HUES64 (cell line): ENCODE measurements at regions not wholly inside any gene's neighbourhood (a gene's known extent, or its start where the extent isn't known, plus 50 kb on each side); places are given as distances from the start of the nearest gene placed in this dataset.
"Not testable (repeated sequence)": the region's sequence is repeated elsewhere in the genome, so short reads cannot be mapped to it uniquely, and the experiment has no call there.

Experiments used
- H3K27ac ChIP-seq: 2 replicates; pipeline ENCODE4 v1.7.0; 2013; ENCODE audit warnings: low read depth, low read length, inconsistent platforms
- H3K27me3 ChIP-seq: 2 replicates; pipeline ENCODE4 v1.6.1; 2013; ENCODE audit warnings: mild to moderate bottlenecking, low read length; ENCODE audit not compliant: insufficient read depth
- H3K36me3 ChIP-seq: 2 replicates; pipeline ENCODE4 v1.6.1; 2013; ENCODE audit warnings: mild to moderate bottlenecking, low read length; ENCODE audit not compliant: insufficient read depth
- H3K4me1 ChIP-seq: 2 replicates; pipeline ENCODE4 v1.6.1; 2013; ENCODE audit warnings: mild to moderate bottlenecking, low read length, moderate library complexity; ENCODE audit not compliant: insufficient read depth
- H3K4me3 ChIP-seq: 2 replicates; pipeline ENCODE4 v1.5.1; 2013; ENCODE audit warnings: mild to moderate bottlenecking, low read length, moderate library complexity
- H3K9ac ChIP-seq: 2 replicates; pipeline ENCODE4 v1.6.1; 2013; ENCODE audit warnings: mild to moderate bottlenecking, low read depth, low read length
- H3K9me3 ChIP-seq: 2 replicates; pipeline ENCODE4 v1.6.1; 2013; ENCODE audit warnings: low read depth, low read length; ENCODE audit not compliant: insufficient read depth
- WGBS: fragments of 150-250, 120-280 bp; methylation state at CpG from one replicate; pipeline ENCODE4 v1.1.7; 2013; ENCODE audit warnings: missing lambda C conversion rate; 5-methylcytosine and 5-hydroxymethylcytosine counted together

DNA sequence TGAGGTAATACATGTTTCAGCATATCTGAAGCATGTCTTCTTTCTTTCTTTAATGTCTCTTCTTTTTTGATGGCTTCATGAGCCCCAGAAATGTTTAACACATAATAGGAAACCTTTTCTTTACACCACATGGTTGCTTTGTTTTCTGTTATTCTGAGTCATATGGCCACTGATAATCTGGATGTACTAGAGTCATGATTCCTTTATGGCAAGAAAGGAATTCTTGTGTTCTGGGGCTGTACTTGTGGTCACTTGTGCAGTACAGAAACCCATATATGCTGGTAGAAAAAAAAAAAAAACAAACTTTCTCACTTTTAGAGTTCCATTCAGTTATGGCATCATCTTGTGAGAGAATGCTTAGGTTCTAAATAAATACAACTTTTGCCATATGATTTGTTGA is 1669.3 kb upstream of the CDH9 start:
- Histone ChIP-seq H3K9me3 (no peaks in the 10 kb centered on the region), H3K9ac (no peak overlapping the region), H3K27me3 (no peaks in the 10 kb centered on the region), H3K36me3 (no peaks in the 10 kb centered on the region), H3K4me1 (no peaks in the 10 kb centered on the region), H3K27ac (no peak overlapping the region), H3K4me3 (no peak overlapping the region)

DNA sequence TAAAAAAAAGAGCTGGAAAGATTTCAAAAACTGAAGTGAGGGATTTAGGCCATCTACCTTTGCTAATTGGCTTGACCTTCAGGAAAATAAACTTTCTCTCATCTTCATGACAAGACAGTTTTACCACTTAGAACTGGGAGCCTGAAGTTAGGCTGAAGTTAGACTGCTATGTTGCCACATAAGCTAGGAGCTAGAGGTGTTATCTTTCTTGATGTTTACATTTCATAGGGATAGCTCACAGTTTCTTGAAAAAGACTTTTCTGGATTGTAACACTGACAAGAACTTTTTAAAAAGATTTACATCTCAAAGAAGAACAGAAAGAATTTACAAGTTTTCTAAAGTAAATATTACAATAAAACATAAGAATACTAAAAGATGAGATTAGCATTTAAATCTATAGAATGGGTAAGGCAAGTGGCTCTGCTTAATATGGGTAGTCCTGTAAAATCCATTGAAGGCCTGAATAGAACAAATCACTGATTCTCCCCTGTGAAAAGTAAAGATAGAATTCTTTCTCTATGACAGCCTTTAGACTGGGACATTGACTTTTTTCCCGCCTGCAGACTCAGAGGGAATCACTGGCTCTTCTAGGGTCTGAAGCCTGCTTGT is 1665.4 kb upstream of the CDH9 start:
- H3K27me3 ChIP-seq: no peaks in the 10 kb centered on the region
- H3K4me3 ChIP-seq: no peak overlapping the region
- 0 out of 2 replicates have a peak, but pooled peaks cover 4% of the 10 kb centered on the region for H3K9me3 ChIP-seq
- WGBS: 49% methylated on average over 1 of the region's 1 CpG
- H3K4me1 ChIP-seq: no peaks in the 10 kb centered on the region
- H3K36me3 ChIP-seq: no peaks in the 10 kb centered on the region
- no peak overlapping the region for H3K9ac ChIP-seq
- no peak overlapping the region for H3K27ac ChIP-seq

DNA sequence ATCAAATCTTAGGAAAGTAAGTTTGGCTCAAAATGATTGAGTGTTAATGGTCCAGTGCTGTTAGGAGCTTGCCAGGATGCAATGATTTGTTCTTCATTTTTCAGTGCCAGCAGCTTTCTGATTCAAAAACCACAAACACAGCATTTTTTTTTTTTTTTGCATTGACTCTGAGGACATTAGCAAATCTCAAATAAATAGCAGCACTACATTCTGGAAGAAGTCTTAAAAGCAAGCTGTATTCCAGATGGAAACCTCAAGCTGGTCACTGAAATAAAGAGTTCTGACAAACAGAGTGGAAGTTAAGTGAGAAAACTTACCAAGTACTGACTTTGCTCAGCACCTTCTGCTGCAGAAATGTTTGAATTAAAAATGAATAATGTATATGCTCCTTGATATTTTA is 1653.1 kb upstream of the CDH9 start:
- Histone ChIP-seq H3K4me3 (no peak overlapping the region), H3K9ac (no peak overlapping the region), H3K4me1 (no peaks in the 10 kb centered on the region), H3K27ac (no peak overlapping the region), H3K9me3 (no peaks in the 10 kb centered on the region), H3K36me3 (no peaks in the 10 kb centered on the region), H3K27me3 (no peaks in the 10 kb centered on the region)

DNA sequence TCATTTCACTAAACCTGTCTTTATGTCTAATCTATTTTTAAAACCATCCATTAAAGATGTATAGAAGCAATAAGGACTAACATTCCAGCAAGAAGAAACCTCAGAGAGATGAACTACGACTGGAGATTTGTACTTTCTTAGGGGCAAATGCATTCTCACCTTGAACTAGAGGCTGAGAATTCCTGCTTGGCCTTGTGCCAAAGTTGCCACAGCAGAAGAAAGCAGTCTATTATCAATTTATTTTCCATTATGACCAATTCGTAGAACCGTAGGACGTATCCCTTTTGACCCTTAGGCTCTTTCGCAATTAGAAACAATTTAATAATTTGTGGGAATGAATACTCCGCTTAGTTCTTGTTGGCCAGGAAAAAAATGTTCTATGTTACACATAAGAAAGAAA is 1647.4 kb upstream of the CDH9 start:
- Histone ChIP-seq H3K9ac (no peak overlapping the region), H3K4me3 (no peak overlapping the region), H3K4me1 (no peaks in the 10 kb centered on the region), H3K27me3 (no peaks in the 10 kb centered on the region), H3K9me3 (no peaks in the 10 kb centered on the region), H3K27ac (no peak overlapping the region), H3K36me3 (no peaks in the 10 kb centered on the region)
- WGBS: 98% methylated on average over 5 of the region's 6 CpGs

DNA sequence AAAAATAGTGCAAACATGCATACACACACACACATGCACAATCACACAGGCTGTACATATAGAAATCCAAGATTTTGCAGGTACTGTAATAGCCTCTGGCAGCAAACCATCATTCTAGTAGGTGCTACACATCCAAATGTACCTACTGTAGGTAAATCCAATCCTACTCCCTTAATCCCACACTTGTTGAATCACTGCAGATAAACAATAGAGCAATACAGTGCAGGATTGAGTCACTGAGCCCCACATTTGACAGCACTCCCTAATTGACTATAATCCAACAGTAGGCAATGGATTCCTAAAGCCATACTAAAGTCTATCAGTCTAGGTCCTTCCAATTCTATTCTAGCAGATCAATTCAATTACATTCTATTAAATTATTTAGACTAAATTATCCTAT is 1640.5 kb upstream of the CDH9 start:
- H3K27me3 ChIP-seq: no peaks in the 10 kb centered on the region
- peaks cover 7% of the 10 kb centered on the region; the same call in 1 of the 2 replicates for H3K9me3 ChIP-seq

DNA sequence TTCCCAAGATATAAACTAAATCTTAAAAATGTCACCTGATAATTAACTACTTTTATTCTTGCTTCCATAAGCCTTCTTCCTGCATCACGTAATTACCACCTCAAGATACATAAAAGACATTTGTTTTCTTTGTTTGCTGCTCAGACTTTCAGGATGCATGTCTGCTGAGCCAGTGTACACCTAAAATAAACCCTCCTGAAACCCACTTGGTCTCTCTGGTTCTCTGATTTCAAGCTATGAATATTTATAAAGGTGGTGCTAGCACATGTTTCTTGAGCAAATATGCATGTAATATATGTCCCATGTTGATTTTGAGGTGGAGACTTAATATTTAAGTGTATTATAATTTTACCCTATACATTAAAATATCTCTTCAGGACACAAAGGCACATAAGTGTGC is 1627.7 kb upstream of the CDH9 start:
- H3K27me3 ChIP-seq: no peaks in the 10 kb centered on the region
- H3K4me1 ChIP-seq: no peaks in the 10 kb centered on the region
- no peak overlapping the region for H3K9ac ChIP-seq
- 86% methylated on average over 1 of the region's 1 CpG for WGBS
- no peaks in the 10 kb centered on the region for H3K36me3 ChIP-seq
- no peak overlapping the region for H3K27ac ChIP-seq
- H3K4me3 ChIP-seq: no peak overlapping the region
- peaks cover 39% of the 10 kb centered on the region for H3K9me3 ChIP-seq

More for the DNA sequence above, 1640.5 kb upstream of the CDH9 start:
- H3K4me3 ChIP-seq: no peak overlapping the region
- H3K9ac ChIP-seq: no peak overlapping the region
- no peak overlapping the region for H3K27ac ChIP-seq
- H3K36me3 ChIP-seq: no peaks in the 10 kb centered on the region
- H3K4me1 ChIP-seq: no peaks in the 10 kb centered on the region

DNA sequence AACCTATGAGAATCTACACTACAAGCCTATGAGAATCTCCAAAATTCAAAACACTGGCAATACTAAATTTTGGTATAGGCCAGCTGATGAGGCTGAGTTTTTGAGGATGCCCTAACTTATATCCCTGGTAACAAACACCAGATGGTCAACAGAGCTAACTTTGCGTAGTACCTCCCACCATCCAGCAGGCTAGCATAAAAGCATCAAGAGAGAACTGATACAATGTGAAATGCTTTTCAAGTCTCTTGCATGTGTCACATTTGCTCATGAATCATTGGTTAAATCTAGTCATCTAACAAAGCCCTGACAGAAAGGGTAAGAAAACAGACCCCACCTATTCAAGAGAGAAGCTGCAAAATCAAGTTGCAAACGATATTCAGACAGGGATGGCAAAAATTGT is 1609.7 kb upstream of the CDH9 start:
- Histone ChIP-seq H3K27ac (no peak overlapping the region), H3K9ac (no peak overlapping the region), H3K9me3 (no peaks in the 10 kb centered on the region), H3K27me3 (no peaks in the 10 kb centered on the region), H3K36me3 (no peaks in the 10 kb centered on the region), H3K4me3 (no peak overlapping the region), H3K4me1 (no peaks in the 10 kb centered on the region)
- 87% methylated on average over 1 of the region's 2 CpGs for WGBS

DNA sequence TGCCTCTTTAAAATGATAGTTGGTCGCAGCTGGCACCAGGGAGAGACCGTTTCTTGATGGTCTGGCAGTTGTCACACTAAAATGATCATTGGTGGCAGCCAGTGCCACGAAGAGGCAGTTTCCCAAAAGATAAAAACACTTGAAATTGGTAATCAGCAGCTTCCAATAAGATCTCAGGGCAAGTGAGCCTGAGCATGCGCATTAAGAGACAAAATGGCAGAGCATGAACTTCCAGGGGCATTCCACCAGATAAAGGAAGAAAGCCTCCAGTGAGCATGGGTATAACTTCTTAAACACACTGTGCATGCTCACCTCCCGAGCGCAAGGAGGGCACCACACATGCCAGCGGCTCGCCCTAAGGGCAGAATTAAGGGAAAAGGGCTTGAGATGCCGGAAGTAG is 1594.2 kb upstream of the CDH9 start:
- Histone ChIP-seq H3K4me3 (no peak overlapping the region), H3K27ac (no peak overlapping the region), H3K9ac (no peak overlapping the region), H3K4me1 (no peaks in the 10 kb centered on the region), H3K27me3 (no peaks in the 10 kb centered on the region), H3K9me3 (no peaks in the 10 kb centered on the region), H3K36me3 (no peaks in the 10 kb centered on the region)
- 95% methylated on average over 9 of the region's 9 CpGs for WGBS

DNA sequence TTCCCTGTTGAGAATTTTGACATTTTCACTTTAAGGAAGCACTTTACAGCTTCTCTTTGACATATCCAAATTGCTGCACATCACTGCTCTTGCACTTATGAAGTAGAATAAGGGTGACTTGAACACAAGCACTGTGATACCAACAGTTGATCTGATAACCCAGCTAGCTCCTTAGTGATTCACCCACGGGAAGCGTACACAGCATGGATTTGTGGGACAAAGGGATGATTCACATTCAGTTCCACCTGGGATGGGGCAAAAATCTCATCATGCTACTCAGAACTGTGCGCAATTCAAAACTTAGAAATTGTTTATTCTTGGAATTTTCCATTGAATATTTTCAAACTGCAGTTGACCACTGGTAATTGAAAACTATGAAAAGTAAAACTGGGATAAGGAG is 1565.5 kb upstream of the CDH9 start:
- Histone ChIP-seq H3K9me3 (0 out of 2 replicates have a peak, but pooled peaks cover 5% of the 10 kb centered on the region), H3K36me3 (no peaks in the 10 kb centered on the region), H3K4me3 (no peak overlapping the region), H3K4me1 (no peaks in the 10 kb centered on the region), H3K9ac (no peak overlapping the region), H3K27me3 (no peaks in the 10 kb centered on the region), H3K27ac (no peak overlapping the region)
- 94% methylated on average over 3 of the region's 3 CpGs for WGBS

DNA sequence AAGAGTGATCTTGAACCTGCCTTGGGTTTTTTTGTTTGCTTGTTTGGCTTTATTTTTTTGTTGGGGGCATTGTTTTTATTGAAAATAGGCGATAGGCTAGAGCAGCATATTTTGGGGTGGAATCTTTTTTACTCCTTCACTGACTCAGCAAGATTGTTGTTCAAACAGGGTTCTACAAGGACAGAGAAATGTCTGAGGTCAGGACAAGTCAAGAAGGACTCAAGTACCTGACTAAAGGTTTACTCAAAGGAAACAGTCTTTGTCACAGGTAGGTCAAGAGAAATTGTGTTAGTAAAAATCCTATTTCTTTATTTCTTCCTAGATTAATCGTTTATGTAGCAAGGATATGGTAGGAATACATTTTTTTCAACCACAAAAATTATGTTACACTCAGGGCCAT is 1564.0 kb upstream of the CDH9 start:
- no peaks in the 10 kb centered on the region for H3K36me3 ChIP-seq

DNA sequence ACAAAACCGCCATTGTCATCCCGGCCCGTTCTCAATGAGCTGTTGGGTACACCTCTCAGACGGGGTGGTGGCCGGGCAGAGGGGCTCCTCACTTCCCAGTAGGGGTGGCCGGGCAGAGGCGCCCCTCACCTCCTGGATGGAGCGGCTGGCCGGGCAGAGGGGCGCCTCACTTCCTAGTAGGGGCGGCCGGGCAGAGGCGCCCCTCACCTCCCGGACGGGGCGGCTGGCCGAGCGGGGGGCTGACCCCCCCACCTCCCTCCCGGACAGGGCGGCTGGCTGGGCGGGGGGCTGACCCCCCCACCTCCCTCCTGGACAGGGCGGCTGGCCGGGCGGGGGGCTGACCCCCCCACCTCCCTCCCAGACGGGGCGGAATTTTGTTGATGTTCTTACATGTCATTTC is 1558.3 kb upstream of the CDH9 start:
- H3K9ac ChIP-seq, H3K27me3 ChIP-seq, H3K36me3 ChIP-seq, H3K4me1 ChIP-seq, H3K9me3 ChIP-seq, H3K4me3 ChIP-seq, H3K27ac ChIP-seq: not testable (repeated sequence)
- WGBS: 97% methylated on average over 9 of the region's 26 CpGs

More for the DNA sequence above, 1564.0 kb upstream of the CDH9 start:
- 100% methylated on average over 1 of the region's 2 CpGs for WGBS
- Histone ChIP-seq H3K4me3 (no peak overlapping the region), H3K27me3 (no peaks in the 10 kb centered on the region), H3K9ac (no peak overlapping the region), H3K9me3 (0 out of 2 replicates have a peak, but pooled peaks cover 3% of the 10 kb centered on the region), H3K4me1 (no peaks in the 10 kb centered on the region), H3K27ac (no peak overlapping the region)

DNA sequence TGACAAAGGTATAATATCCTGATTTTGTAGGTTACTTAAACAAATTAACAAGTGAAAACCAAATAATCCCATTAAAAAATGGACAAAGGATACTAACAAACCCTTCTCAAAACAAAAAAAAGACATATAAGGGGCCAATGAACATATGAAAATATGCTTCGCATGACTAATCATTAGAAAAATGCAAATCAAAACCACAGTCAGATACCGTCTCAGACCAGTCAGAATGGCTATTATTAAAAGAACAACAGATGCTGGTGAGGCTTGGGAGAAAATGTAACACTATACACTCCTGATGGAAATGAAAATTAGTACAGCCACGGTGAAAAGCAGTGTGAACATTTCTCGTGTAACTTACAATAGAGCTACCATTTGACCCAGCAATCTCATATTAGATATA is 1542.2 kb upstream of the CDH9 start:
- H3K27ac ChIP-seq: no peak overlapping the region
- no peaks in the 10 kb centered on the region for H3K9me3 ChIP-seq
- H3K9ac ChIP-seq: no peak overlapping the region
- no peaks in the 10 kb centered on the region for H3K4me1 ChIP-seq
- no peak overlapping the region for H3K4me3 ChIP-seq
- H3K27me3 ChIP-seq: no peaks in the 10 kb centered on the region
- no peaks in the 10 kb centered on the region for H3K36me3 ChIP-seq
- 91% methylated on average over 4 of the region's 4 CpGs for WGBS
